Esophagus muscularis mucosa (tissue), 3 donors: ENCODE measurements at regions not wholly inside any gene's neighbourhood (a gene's known extent, or its start where the extent isn't known, plus 50 kb on each side); places are given as distances from the start of the nearest gene placed in this dataset.

Source experiments
- CTCF ChIP-seq, 3 experiments: fragments of 200-600 bp in 2 of 3; fragments of 450-650 bp in 1 of 3; sonication (generic) in 2 of 3; IDR thresholded peaks; one replicate each; pipeline ENCODE4 v1.5.1; 2017 to 2019; ENCODE audit warnings: antibody characterized with exemption in 3 of 3, mild to moderate bottlenecking in 2 of 3, moderate library complexity in 1 of 3
- POLR2A ChIP-seq: fragments of 450-650 bp; IDR thresholded peaks from one replicate; pipeline ENCODE4 v1.6.1; 2017; ENCODE audit warnings: antibody characterized with exemption, moderate library complexity, mild to moderate bottlenecking, low read depth
- POLR2AphosphoS5 ChIP-seq, 2 donors: sonication (generic); formaldehyde crosslinking; IDR thresholded peaks; one replicate each; pipeline ENCODE4 v1.6.1; 2017; ENCODE audit warnings: antibody characterized with exemption in 2 of 2

- TF ChIP-seq CTCF (IDR thresholded peaks at IDR 0.05), result no peak
- TF ChIP-seq POLR2A, result no peak
- TF ChIP-seq POLR2AphosphoS5 (IDR thresholded peaks at IDR 0.05), result no peak
These were observed 208.9 kb upstream of the COL8A1 start for GRCh38 chr3:99429502-99429901.
